Progenitor cell of endocrine pancreas (in vitro differentiated cells): ENCODE measurements at regions not wholly inside any gene's neighbourhood (a gene's known extent, or its start where the extent isn't known, plus 50 kb on each side); places are given as distances from the start of the nearest gene placed in this dataset.
A peak's percentile ranks its signal among the peaks of the same experiment; 100 is the strongest.

Experiments
- DNase-seq: peaks from one replicate; pipeline ENCODE4 v3.0.0; 2021; ENCODE audit warnings: low spot score; ENCODE audit not compliant: unreplicated experiment
- H3K27ac Mint-ChIP-seq: 2 replicates; pipeline ENCODE4 v1.8.0; 2021; ENCODE audit warnings: mild to moderate bottlenecking, moderate library complexity, mixed read lengths
- H3K27me3 Mint-ChIP-seq: 2 replicates; pipeline ENCODE4 v1.8.0; 2021; ENCODE audit warnings: mixed read lengths
- H3K36me3 Mint-ChIP-seq: 2 replicates; pipeline ENCODE4 v1.8.0; 2022; ENCODE audit warnings: mixed read lengths; ENCODE audit not compliant: insufficient read depth
- H3K4me1 Mint-ChIP-seq: 2 replicates; pipeline ENCODE4 v1.8.0; 2021; ENCODE audit warnings: low read depth, mixed read lengths
- H3K4me3 Mint-ChIP-seq: 2 replicates; pipeline ENCODE4 v1.8.0; 2021; ENCODE audit warnings: low read depth, mild to moderate bottlenecking, moderate library complexity, mixed read lengths
- H3K9me3 Mint-ChIP-seq: 2 replicates; pipeline ENCODE4 v1.8.0; 2021; ENCODE audit warnings: low read depth, mixed read lengths
- CTCF ChIP-seq: fragments of 200-600 bp; sonication (generic); IDR thresholded peaks from one replicate; pipeline ENCODE4 v1.5.0; 2021; ENCODE audit warnings: antibody characterized with exemption, mild to moderate bottlenecking; ENCODE audit not compliant: unreplicated experiment

GRCh38 chr1:50279622-50280330 lies 143.5 kb downstream of the DMRTA2 start:
- Mint-ChIP-seq H3K27me3 (peaks cover 13% of the 10 kb centered on the region), H3K36me3 (no peaks in the 10 kb centered on the region), H3K9me3 (no peaks in the 10 kb centered on the region), H3K4me1 (peaks cover 5% of the 10 kb centered on the region), H3K27ac (no peak overlapping the region), H3K4me3 (no peak overlapping the region)
- DNase-seq, result peak; percentile 24
- TF ChIP-seq CTCF, result no peak

- no peak for DNase-seq
- no peaks in the 10 kb centered on the region for H3K9me3 Mint-ChIP-seq
Observed at GRCh38 chr1:50278961-50279360, 144.3 kb downstream of the DMRTA2 start.

GRCh38 chr1:50278410-50278809 lies 144.8 kb downstream of the DMRTA2 start:
- H3K36me3 Mint-ChIP-seq, result no peaks in the 10 kb centered on the region
- H3K9me3 Mint-ChIP-seq, result no peaks in the 10 kb centered on the region
- no peak for TF ChIP-seq CTCF

More at GRCh38 chr1:50278961-50279360, 144.3 kb downstream of the DMRTA2 start:
- Mint-ChIP-seq H3K36me3 (no peaks in the 10 kb centered on the region), H3K27me3 (peaks cover 10% of the 10 kb centered on the region), H3K4me3 (no peak overlapping the region), H3K4me1 (peaks cover 5% of the 10 kb centered on the region), H3K27ac (no peak overlapping the region)
- TF ChIP-seq CTCF, result no peak

GRCh38 chr1:50275566-50275965 lies 147.7 kb downstream of the DMRTA2 start:
- H3K27me3 Mint-ChIP-seq, result peaks cover 7% of the 10 kb centered on the region
- TF ChIP-seq CTCF, result no peak
- H3K36me3 Mint-ChIP-seq, result no peaks in the 10 kb centered on the region
- no peak overlapping the region for H3K4me3 Mint-ChIP-seq
- no peak for DNase-seq
- H3K9me3 Mint-ChIP-seq, result no peaks in the 10 kb centered on the region
- no peak overlapping the region for H3K27ac Mint-ChIP-seq
- peaks cover 5% of the 10 kb centered on the region for H3K4me1 Mint-ChIP-seq

More at GRCh38 chr1:50278410-50278809, 144.8 kb downstream of the DMRTA2 start:
- Mint-ChIP-seq H3K4me1 (peaks cover 5% of the 10 kb centered on the region), H3K27me3 (peaks cover 10% of the 10 kb centered on the region), H3K27ac (no peak overlapping the region), H3K4me3 (no peak overlapping the region)
- no peak for DNase-seq

GRCh38 chr1:50272912-50273311 lies 150.3 kb downstream of the DMRTA2 start:
- H3K4me3 Mint-ChIP-seq, result no peak overlapping the region
- TF ChIP-seq CTCF, result no peak
- peaks cover 5% of the 10 kb centered on the region for H3K4me1 Mint-ChIP-seq
- H3K9me3 Mint-ChIP-seq, result no peaks in the 10 kb centered on the region
- H3K27ac Mint-ChIP-seq, result no peak overlapping the region
- peaks cover 7% of the 10 kb centered on the region for H3K27me3 Mint-ChIP-seq
- no peak for DNase-seq
- H3K36me3 Mint-ChIP-seq, result no peaks in the 10 kb centered on the region
